Pancreas (tissue), 10 donors: ENCODE measurements at regions not wholly inside any gene's neighbourhood (a gene's known extent, or its start where the extent isn't known, plus 50 kb on each side); places are given as distances from the start of the nearest gene placed in this dataset.

ENCODE experiments used
- ATAC-seq, 4 donors: fragments of 200-7000 bp; cut with Tn5 transposase; one replicate each; pipeline versions ENCODE4 v1.8.0 to v1.9.1; 2020; ENCODE audit warnings: mild to moderate bottlenecking in 4 of 4, moderate library complexity in 4 of 4
- DNase-seq, 6 donors: peaks; one replicate each; pipeline ENCODE4 v3.0.0-alpha.2; 2020
- FAIRE-seq: peaks from 2 replicates; lab custom pipeline; 2012; peaks lifted over from hg19 to GRCh38; lab: Jason Lieb, UNC
- H3K27ac ChIP-seq, 4 donors: fragments of 200-600 bp; sonication (generic); 1 replicate in 3 of 4; 2 replicates in 1 of 4; pipeline versions ENCODE4 v1.5.0 to v1.8.0; 2020
- H3K27me3 ChIP-seq, 4 donors: fragments of 200-600 bp; one replicate each; pipeline ENCODE4 v1.8.0; 2021
- H3K36me3 ChIP-seq, 3 donors: fragments of 200-600 bp; sonication (generic) in 1 of 3; one replicate each; pipeline versions ENCODE4 v1.5.0 to v1.8.0; 2020 to 2021
- H3K4me1 ChIP-seq, 3 donors: fragments of 200-600 bp; one replicate each; pipeline ENCODE4 v1.8.0; 2021
- H3K4me3 ChIP-seq, 4 donors: fragments of 200-600 bp; sonication (generic) in 2 of 4; one replicate each; pipeline versions ENCODE4 v1.5.0 to v1.8.0; 2020 to 2021
- H3K9me3 ChIP-seq, 4 donors: fragments of 200-600 bp; one replicate each; pipeline ENCODE4 v1.8.0; 2021
- WGBS, 2 donors: extraction: QIAGEN DNeasy Blood & Tissue Kit; methylation state at CpG; one replicate each; pipeline ENCODE4 v1.1.7; 2013; 5-methylcytosine and 5-hydroxymethylcytosine counted together
- intact Hi-C, 3 donors: fragments of 100-400 bp; cut with DNase I; formaldehyde crosslinking; loops; one replicate each; pipeline versions ENCODE4 v1.11.1 to v1.14.2; 2022
- TF ChIP-seq, protein P1 (sequence below), 4 donors: fragments of 200-600 bp; sonication (generic) in 3 of 4; IDR thresholded peaks; one replicate each; pipeline versions ENCODE4 v1.5.0 to v1.8.0; 2021; ENCODE audit warnings: antibody characterized with exemption in 4 of 4
- donor health status: healthy with polysubstance abuse.
- donor health status: DM: no; HTN: no; CAD: no; lungs with moderate emphysema.
- donor health status: DM: no; HTN: no; CAD: no.
- donor health status: control.
- donor health status: control.
- donor health status: Bipolar disorder and iron deficiency.
- donor health status: DM: yes; HTN: yes; CAD: no.
- donor health status: DM: no; HTN: no; CAD: no.
- donor health status: DM: no; HTN: no; CAD: no.
- donor health status: DM: yes; HTN: yes; CAD: no.

DNA sequence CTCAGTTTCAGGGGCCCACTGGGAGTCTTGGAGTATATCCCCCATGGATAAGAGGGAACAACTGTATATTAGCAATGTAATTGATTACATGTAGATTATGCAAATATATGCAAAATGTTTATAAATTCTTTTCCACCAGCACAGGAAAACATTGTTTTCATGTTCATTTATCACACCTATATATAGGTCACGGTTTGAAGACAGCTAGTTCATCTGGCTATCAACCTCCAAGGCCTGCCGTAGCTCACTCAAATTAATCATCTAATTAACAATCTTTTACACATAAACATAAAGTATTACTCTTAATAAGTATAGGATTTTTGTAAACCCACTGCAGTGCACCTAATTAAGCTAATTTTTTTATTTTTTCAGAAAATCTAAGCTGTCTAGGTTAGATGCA is 53.7 kb upstream of the SP4 start:
- FAIRE-seq (peak; percentile 32), DNase-seq (no peak), ATAC-seq (no peak)
- Histone ChIP-seq H3K9me3 (no peaks in the 10 kb centered on the region), H3K27me3 (peaks cover 0 to 4% (median 0%) of the 10 kb centered on the region in 4 donors), H3K4me1 (no peaks in the 10 kb centered on the region), H3K4me3 (no peak overlapping the region), H3K36me3 (no peaks in the 10 kb centered on the region), H3K27ac (no peak overlapping the region)
- intact Hi-C loops, result no loop called here
- TF ChIP-seq, protein P1, sequence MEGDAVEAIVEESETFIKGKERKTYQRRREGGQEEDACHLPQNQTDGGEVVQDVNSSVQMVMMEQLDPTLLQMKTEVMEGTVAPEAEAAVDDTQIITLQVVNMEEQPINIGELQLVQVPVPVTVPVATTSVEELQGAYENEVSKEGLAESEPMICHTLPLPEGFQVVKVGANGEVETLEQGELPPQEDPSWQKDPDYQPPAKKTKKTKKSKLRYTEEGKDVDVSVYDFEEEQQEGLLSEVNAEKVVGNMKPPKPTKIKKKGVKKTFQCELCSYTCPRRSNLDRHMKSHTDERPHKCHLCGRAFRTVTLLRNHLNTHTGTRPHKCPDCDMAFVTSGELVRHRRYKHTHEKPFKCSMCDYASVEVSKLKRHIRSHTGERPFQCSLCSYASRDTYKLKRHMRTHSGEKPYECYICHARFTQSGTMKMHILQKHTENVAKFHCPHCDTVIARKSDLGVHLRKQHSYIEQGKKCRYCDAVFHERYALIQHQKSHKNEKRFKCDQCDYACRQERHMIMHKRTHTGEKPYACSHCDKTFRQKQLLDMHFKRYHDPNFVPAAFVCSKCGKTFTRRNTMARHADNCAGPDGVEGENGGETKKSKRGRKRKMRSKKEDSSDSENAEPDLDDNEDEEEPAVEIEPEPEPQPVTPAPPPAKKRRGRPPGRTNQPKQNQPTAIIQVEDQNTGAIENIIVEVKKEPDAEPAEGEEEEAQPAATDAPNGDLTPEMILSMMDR (IDR thresholded peaks at IDR 0.05), result no peak
- 86 to 92% methylated on average over 2 of the region's 2 CpGs for WGBS, 2 donors

DNA sequence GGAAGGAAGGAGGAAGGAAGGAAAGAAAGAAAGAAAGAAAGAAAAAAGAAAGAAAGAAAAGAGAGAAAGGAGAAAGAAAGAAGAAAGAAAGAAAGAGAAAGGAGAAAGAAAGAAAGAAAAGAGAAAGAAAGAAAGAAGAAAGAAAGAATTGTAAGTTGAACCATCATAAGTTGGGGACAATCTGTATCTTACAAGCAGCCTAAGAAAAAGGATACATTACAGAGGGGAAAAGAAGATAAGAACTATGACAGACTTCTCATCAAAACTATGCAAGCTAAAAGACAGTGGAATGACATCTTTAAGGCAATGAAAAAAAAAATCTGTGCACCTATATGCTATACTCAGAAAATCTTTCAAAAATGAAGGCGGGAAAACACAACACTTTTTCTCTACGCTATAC is 50.3 kb upstream of the SP4 start:
- Histone ChIP-seq H3K9me3 (no peaks in the 10 kb centered on the region), H3K4me1 (no peaks in the 10 kb centered on the region), H3K27ac (no peak overlapping the region), H3K4me3 (no peak overlapping the region), H3K27me3 (no peaks in the 10 kb centered on the region), H3K36me3 (no peaks in the 10 kb centered on the region)
- whole genome bisulfite sequencing, 2 donors, result 96 to 99% methylated on average over 2 of the region's 2 CpGs
- no peak for DNase-seq
- FAIRE-seq, result no peak
- no peak for ATAC-seq
- intact Hi-C loops, result no loop called here
- TF ChIP-seq, protein P1 (IDR thresholded peaks at IDR 0.05), result no peak
